Keratinocyte (primary cell): ENCODE measurements at regions not wholly inside any gene's neighbourhood (a gene's known extent, or its start where the extent isn't known, plus 50 kb on each side); places are given as distances from the start of the nearest gene placed in this dataset.

ENCODE experiments used
- DNase-seq: peaks from one replicate; pipeline ENCODE4 v3.0.0-alpha.2; 2011; ENCODE audit warnings: low read depth, missing footprints, low spot score
- FAIRE-seq: peaks from 2 replicates; lab custom pipeline; 2011; peaks lifted over from hg19 to GRCh38; lab: Jason Lieb, UNC
- H2AFZ ChIP-seq: 2 replicates; pipeline ENCODE4 v1.6.0; 2012; ENCODE audit warnings: low read length, control low read depth, inconsistent platforms; ENCODE audit not compliant: control insufficient read depth
- H3K27ac ChIP-seq: 2 replicates; pipeline ENCODE4 v1.5.1; 2011; ENCODE audit warnings: low read length; ENCODE audit not compliant: control insufficient read depth, insufficient read depth
- H3K27me3 ChIP-seq: 3 replicates; pipeline ENCODE4 v1.6.0; 2011; ENCODE audit warnings: low read length; ENCODE audit not compliant: control insufficient read depth, insufficient read depth; ENCODE audit errors: extremely low read depth
- H3K36me3 ChIP-seq, 2 experiments: 2 replicates in 1 of 2; 3 replicates in 1 of 2; pipeline ENCODE4 v1.5.1; 2011; ENCODE audit warnings: low read length in 2 of 2, mild to moderate bottlenecking in 1 of 2; ENCODE audit not compliant: control insufficient read depth in 2 of 2, insufficient read depth in 2 of 2; ENCODE audit errors: extremely low read depth in 1 of 2
- H3K4me1 ChIP-seq: 3 replicates; pipeline ENCODE4 v1.5.1; 2011; ENCODE audit warnings: low read length; ENCODE audit not compliant: control insufficient read depth, insufficient read depth; ENCODE audit errors: extremely low read depth
- H3K4me2 ChIP-seq: 3 replicates; pipeline ENCODE4 v1.6.0; 2011; ENCODE audit warnings: low read depth, low read length; ENCODE audit not compliant: control insufficient read depth, insufficient read depth; ENCODE audit errors: extremely low read depth
- H3K4me3 ChIP-seq, 3 experiments: fragments of 200-600 bp in 1 of 3; sonication (generic) in 1 of 3; 2 replicates in 2 of 3; 3 replicates in 1 of 3; pipeline ENCODE4 v1.5.1; 2011 to 2016; ENCODE audit warnings: low read length in 3 of 3, mild to moderate bottlenecking in 3 of 3, control low read depth in 2 of 3, inconsistent platforms in 1 of 3, low read depth in 1 of 3, mixed read lengths in 1 of 3, mixed run types in 1 of 3, moderate library complexity in 1 of 3; ENCODE audit not compliant: control insufficient read depth in 2 of 3, insufficient read depth in 2 of 3; ENCODE audit errors: extremely low read depth in 1 of 3
- H3K79me2 ChIP-seq: 2 replicates; pipeline ENCODE4 v1.6.0; 2012; ENCODE audit warnings: low read length; ENCODE audit not compliant: control insufficient read depth, insufficient read depth
- H3K9ac ChIP-seq: 3 replicates; pipeline ENCODE4 v1.6.0; 2011; ENCODE audit warnings: low read length; ENCODE audit not compliant: control insufficient read depth, insufficient read depth; ENCODE audit errors: extremely low read depth
- H3K9me1 ChIP-seq: 3 replicates; pipeline ENCODE4 v1.6.0; 2011; ENCODE audit warnings: low read length; ENCODE audit not compliant: control insufficient read depth, insufficient read depth; ENCODE audit errors: extremely low read depth
- H3K9me3 ChIP-seq: 2 replicates; pipeline ENCODE4 v1.5.1; 2012; ENCODE audit warnings: low read depth, low read length; ENCODE audit not compliant: control insufficient read depth
- H4K20me1 ChIP-seq: 3 replicates; pipeline ENCODE4 v1.6.0; 2011; ENCODE audit warnings: low read length; ENCODE audit not compliant: control insufficient read depth, insufficient read depth; ENCODE audit errors: extremely low read depth
- CTCF ChIP-seq, 3 experiments: IDR thresholded peaks in 1 of 3; conservative IDR thresholded peaks in 1 of 3; optimal IDR thresholded peaks in 1 of 3; 2 replicates in 2 of 3; 3 replicates in 1 of 3; pipeline versions ENCODE3 to v1.5.1; 2011; ENCODE audit warnings: low read length in 3 of 3, mild to moderate bottlenecking in 3 of 3, moderate library complexity in 2 of 3, control low read depth in 1 of 3, inconsistent platforms in 1 of 3; ENCODE audit not compliant: insufficient read depth in 2 of 3; ENCODE audit errors: extremely low read depth in 1 of 3
- EZH2 ChIP-seq: IDR thresholded peaks from one replicate; pipeline ENCODE4 v1.6.1; 2012; ENCODE audit warnings: inconsistent platforms, mild to moderate bottlenecking, low read length, moderate library complexity
- dilution Hi-C: fragments of 300-500 bp; cut with MboI; formaldehyde crosslinking; loops from one replicate; pipeline ENCODE4 v1.7.0; 2020; ENCODE audit warnings: low sequenced_read_pairs; ENCODE audit not compliant: extremely low pct_ligation_motif_present

GRCh38 chr20:29301624-29302259, 1955.7 kb upstream of the DEFB115 start:
- no peak for TF ChIP-seq EZH2
- no peak for TF ChIP-seq CTCF (optimal IDR thresholded peaks at IDR 0.05 in 1 of 3, IDR thresholded peaks at IDR 0.05 in 1 of 3, conservative IDR thresholded peaks at IDR 0.05 in 1 of 3; ENCODE audit: extremely low read depth in 1 of 3, insufficient read depth in 2 of 3, low read length in 3 of 3)
- Histone ChIP-seq H3K4me1 (no peaks in the 10 kb centered on the region), H3K9ac (no peak overlapping the region), H3K9me3 (peaks cover 22% of the 10 kb centered on the region), H2AFZ (no peak overlapping the region), H4K20me1 (no peaks in the 10 kb centered on the region), H3K36me3 (no peaks in the 10 kb centered on the region), H3K4me2 (no peak overlapping the region), H3K4me3 (no peak overlapping the region), H3K27ac (no peak overlapping the region), H3K27me3 (no peaks in the 10 kb centered on the region), H3K79me2 (no peaks in the 10 kb centered on the region), H3K9me1 (no peaks in the 10 kb centered on the region)
- dilution Hi-C loops = no loop called here
- FAIRE-seq (no peak), DNase-seq (no peak)

- Histone ChIP-seq H3K79me2 (no peaks in the 10 kb centered on the region), H3K36me3 (no peaks in the 10 kb centered on the region), H3K4me1 (no peaks in the 10 kb centered on the region), H3K9ac (no peak overlapping the region), H3K27me3 (no peaks in the 10 kb centered on the region), H3K27ac (no peak overlapping the region), H3K9me1 (no peaks in the 10 kb centered on the region), H4K20me1 (no peaks in the 10 kb centered on the region), H3K4me3 (no peak overlapping the region), H2AFZ (no peak overlapping the region), H3K9me3 (peaks cover 18% of the 10 kb centered on the region), H3K4me2 (no peak overlapping the region)
- no peak for TF ChIP-seq CTCF (optimal IDR thresholded peaks at IDR 0.05 in 1 of 3, IDR thresholded peaks at IDR 0.05 in 1 of 3, conservative IDR thresholded peaks at IDR 0.05 in 1 of 3; ENCODE audit: extremely low read depth in 1 of 3, insufficient read depth in 2 of 3, low read length in 3 of 3)
- TF ChIP-seq EZH2 = no peak
- FAIRE-seq = no peak
- dilution Hi-C loops = no loop called here
- DNase-seq = no peak
Observed at GRCh38 chr20:29302979-29303644, 1954.4 kb upstream of the DEFB115 start.
